ENCODE measurements at regions not wholly inside any gene's neighbourhood (a gene's known extent, or its start where the extent isn't known, plus 50 kb on each side); places are given as distances from the start of the nearest gene placed in this dataset.

DNA sequence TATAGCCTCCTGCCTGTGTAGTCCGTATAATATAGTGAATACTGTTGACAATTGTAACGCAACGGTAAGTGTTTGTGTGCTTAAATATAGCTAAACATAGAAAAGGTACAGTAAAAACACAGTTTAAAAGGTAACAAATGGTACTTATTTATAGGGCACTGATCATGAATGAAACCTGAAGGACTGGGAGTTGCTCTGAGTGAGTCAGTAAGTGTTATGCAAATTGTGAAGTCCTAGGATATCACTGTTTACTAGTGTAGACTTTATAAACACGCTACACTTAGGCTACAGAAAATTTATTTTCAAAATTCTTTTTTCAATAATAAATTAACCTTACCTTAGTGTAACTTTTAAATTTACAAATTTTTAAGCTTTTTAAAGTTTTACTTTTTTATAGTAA, 1090.1 kb downstream of the CDH9 start:
- Histone ChIP-seq H3K4me3 (replicated peaks in 1 of 3; ENCODE audit: insufficient read depth in 1 of 3, low read depth in 1 of 3, low read length in 3 of 3) (no peak overlapping the region), H3K27me3 (ENCODE audit: control insufficient read depth in 2 of 2, insufficient read depth in 2 of 2, low read length in 2 of 2) (no peaks in the 10 kb centered on the region), H3K27ac (ENCODE audit: insufficient read depth, low read depth, low read length) (no peak overlapping the region), H4K20me1 (replicated peaks; ENCODE audit: control insufficient read depth, extremely low read depth, insufficient read depth, low read length) (no peaks in the 10 kb centered on the region), H3K4me2 (ENCODE audit: insufficient read depth, low read length) (no peak overlapping the region), H3K9me3 (replicated peaks; ENCODE audit: control insufficient read depth, insufficient read depth, low read length) (peaks cover 1% of the 10 kb centered on the region), H3K36me3 (ENCODE audit: control insufficient read depth in 2 of 2, extremely low read depth in 1 of 2, insufficient read depth in 2 of 2, low read length in 2 of 2) (no peaks in the 10 kb centered on the region), H2AFZ (ENCODE audit: low read depth, low read length) (no peak overlapping the region), H3K9me1 (replicated peaks; ENCODE audit: control insufficient read depth, extremely low read depth, insufficient read depth, low read length) (no peaks in the 10 kb centered on the region), H3K9ac (replicated peaks; ENCODE audit: extremely low read depth, insufficient read depth, low read length) (no peak overlapping the region), H3K79me2 (ENCODE audit: control insufficient read depth, insufficient read depth, low read length) (no peaks in the 10 kb centered on the region), H3K4me1 (ENCODE audit: control insufficient read depth, extremely low read depth, insufficient read depth, low read length) (no peaks in the 10 kb centered on the region)
- dilution Hi-C loops (cut with MboI; ENCODE audit: extremely low pct_ligation_motif_present, low sequenced_read_pairs): no loop called here
- DNase-seq (ENCODE audit: low read depth, low spot score) (no peak), FAIRE-seq (no peak)
- intact Hi-C loops (cut with micrococcal nuclease): no loop called here
- BruUV-seq (replicated peaks): no TSS peak
- ChIA-PET POLR2A (no interaction called here), CTCF (no interaction called here)
- TF ChIP-seq JUN (IDR thresholded peaks at IDR 0.05; ENCODE audit: borderline replicate concordance, insufficient read depth, insufficient read length, low read depth): no peak
- TF ChIP-seq POLR2AphosphoS5 (IDR thresholded peaks at IDR 0.05; ENCODE audit: insufficient read depth, low read depth, low read length): no peak
- TF ChIP-seq EZH2 (IDR thresholded peaks at IDR 0.05; ENCODE audit: borderline replicate concordance, low read depth, low read length, severe bottlenecking): no peak
- TF ChIP-seq POLR2A (IDR thresholded peaks at IDR 0.05; ENCODE audit: low read depth, low read length): no peak
- no peak for TF ChIP-seq CTCF (IDR thresholded peaks at IDR 0.05; ENCODE audit: extremely low read depth in 1 of 2, insufficient read depth in 1 of 2, low read depth in 1 of 2, low read length in 2 of 2)
- no peak for TF ChIP-seq MYC (IDR thresholded peaks at IDR 0.05; ENCODE audit: low read depth, low read length)
- TF ChIP-seq, protein P1, sequence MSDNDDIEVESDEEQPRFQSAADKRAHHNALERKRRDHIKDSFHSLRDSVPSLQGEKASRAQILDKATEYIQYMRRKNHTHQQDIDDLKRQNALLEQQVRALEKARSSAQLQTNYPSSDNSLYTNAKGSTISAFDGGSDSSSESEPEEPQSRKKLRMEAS (IDR thresholded peaks at IDR 0.05; ENCODE audit: insufficient read depth, insufficient read length): no peak
- TF ChIP-seq GATA2 (IDR thresholded peaks at IDR 0.05; ENCODE audit: insufficient read depth, insufficient read length, low read depth, low read length): no peak
- TF ChIP-seq FOS (IDR thresholded peaks at IDR 0.05; ENCODE audit: borderline replicate concordance, insufficient read depth, low read length): no peak
